ENCODE measurements at regions not wholly inside any gene's neighbourhood (a gene's known extent, or its start where the extent isn't known, plus 50 kb on each side); places are given as distances from the start of the nearest gene placed in this dataset.

DNA sequence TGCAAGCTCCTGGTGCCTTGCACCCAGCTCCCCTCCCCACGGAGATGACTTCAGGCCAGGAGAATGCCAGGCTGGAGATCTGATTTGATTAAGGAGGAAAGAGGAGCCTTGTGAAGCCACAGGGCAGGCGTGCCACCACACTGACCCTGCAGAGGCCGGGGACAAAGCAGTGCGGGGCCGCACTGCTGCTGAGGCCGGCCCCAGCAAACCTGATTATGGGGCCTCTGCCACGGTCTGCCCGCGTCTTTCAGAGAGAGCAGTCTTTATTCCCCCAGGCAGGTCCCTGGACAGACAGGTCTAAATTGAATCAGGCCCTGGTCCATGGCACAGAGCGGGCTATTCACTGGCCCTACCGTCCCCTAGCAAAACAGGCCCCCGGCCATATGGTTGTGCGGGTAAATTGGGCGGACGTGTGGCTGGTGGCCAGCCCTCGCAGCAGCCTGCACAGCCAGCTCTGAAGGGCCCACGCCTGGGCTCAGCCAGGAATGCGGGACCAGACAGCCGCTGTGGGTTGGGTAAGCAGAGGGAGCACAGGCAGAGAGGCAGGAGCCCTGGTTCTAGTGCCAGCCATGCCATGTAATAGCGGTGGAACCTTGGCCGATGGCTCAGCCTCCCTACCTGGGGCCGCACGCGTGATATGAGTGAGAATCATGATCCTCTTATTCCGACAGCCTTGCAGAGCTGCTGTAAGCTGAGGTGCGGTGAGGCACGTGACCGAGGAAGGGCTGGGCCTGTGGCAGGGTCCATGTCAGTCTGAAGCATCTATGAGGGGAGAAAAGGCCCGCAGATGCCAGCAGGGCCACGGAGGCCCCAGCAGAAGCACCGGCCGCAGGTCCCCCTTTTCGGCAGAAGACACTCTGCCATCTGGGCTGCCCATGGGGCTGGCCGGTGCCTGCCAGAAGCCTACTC is 97.3 kb upstream of the MYCN start:
- DNase-seq (ENCODE audit: low read depth), result no peak

DNA sequence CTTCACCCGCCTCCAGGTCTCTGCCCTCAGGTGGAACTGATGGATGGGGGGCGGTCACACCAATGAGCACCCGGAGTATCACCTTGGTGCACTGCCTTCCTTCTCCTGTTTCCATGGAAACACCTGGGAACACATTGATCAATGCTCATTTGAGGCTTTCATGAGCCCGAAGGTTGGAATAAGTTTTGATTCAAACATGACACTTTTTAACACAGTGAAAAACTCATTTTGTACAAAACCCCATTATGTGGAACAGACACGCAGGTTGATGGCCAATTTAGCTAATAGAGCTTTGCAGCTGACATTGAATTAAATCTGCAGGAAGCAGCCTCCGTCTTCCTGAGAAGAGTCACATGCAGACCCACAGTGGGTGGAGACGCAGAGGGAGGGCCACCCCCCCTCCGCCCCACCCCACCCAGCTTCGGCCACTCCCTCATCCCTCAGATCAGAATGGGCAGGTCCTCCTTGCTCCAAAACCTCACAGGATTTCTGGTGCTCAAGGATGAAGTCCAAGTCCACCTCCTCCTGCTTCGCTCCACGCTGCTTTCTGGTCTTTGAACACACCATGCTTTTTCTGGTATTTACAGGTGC is 96.0 kb upstream of the MYCN start:
- DNase-seq (ENCODE audit: low read depth), result no peak

DNA sequence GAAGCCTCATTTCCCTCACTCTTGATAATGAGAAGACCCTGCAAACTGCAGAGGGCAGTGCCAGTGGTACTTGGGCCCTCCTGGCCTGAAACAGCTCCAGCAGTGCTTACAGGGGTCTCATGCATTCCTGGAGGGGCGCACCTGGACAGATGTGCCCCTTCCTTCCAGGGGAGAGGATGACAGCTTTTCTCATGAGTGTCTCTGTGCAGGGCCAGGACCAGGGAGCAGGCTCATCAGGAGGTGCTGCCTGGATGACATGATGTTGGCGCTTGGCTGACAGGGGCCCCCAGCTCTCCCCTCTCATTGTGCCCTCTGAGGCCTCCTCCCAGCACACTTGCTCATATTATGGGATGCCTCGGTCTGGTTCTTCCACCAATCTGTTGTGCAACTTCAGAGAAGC is 95.1 kb upstream of the MYCN start:
- no peak for DNase-seq (ENCODE audit: low read depth)

DNA sequence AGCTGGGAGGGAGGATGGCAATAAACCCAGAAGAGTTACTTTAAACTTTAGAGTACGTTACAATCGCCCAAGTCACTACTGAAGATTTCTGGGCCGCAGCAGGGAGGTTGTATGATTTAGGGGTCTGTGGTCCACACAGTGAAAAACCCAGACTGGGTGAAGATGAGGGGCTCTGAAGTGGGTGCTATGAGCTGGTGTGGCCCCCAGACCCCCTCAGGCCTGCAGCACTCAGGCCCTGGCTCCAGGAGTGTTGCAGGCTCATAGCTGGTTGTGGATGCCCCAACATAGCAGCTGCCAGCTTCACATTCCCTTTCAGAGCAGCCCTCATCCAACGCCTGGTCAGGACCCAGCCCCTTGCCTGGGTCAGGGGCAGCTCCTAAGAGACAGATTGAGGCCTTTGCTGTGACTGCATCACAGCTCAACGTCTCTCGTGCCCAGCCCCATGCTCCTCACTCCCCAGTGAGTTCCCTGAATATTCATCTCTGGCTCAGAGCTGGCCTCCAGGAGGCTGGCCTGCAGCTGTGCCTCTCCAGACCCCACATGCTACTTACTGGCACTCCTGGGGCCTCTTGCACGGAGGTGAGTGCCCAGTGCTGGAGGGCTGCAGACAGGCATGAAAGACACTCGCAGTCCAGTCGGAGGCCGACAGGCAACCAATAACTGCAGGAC is 94.5 kb upstream of the MYCN start:
- DNase-seq (ENCODE audit: low read depth), result no peak

DNA sequence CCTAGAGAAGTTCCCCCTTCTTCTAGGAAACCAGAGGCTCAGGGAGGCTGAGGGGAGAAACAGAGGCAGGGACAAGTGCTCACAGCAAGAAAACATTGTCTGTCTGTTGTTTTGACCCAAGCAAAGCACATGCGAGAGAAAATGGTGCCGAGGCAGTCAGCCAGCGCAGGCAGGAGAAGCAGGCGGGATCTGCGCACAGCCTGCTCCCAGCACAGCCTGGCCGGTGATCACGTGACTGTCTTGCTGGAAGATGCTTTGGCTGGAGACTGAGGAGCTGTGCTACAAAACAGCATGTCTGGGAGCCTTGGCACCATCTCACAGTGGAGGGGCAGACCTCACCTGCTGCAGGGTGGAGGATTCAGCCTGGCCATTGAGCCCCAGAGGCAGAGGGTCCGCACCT is 93.7 kb upstream of the MYCN start:
- DNase-seq (ENCODE audit: low read depth), result no peak

DNA sequence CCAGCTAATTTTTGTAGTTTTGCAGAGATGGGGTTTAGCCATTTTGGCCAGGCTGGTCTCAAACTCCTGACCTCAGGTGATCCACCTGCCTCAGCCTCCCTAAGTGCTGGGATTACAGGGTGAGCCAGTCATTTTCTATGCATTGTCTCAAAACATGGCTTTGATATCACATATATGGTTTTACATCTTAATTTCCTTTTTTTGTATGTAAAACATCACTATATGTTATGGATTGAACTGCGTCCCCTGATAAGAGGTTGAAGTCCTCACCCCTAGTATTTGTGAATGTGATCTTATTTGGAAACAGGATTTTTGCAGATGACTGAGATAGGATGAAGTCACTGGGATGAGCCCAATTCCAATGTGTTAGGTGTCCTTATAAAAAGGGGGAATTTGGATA is 89.8 kb upstream of the MYCN start:
- no peak for DNase-seq (ENCODE audit: low read depth)

DNA sequence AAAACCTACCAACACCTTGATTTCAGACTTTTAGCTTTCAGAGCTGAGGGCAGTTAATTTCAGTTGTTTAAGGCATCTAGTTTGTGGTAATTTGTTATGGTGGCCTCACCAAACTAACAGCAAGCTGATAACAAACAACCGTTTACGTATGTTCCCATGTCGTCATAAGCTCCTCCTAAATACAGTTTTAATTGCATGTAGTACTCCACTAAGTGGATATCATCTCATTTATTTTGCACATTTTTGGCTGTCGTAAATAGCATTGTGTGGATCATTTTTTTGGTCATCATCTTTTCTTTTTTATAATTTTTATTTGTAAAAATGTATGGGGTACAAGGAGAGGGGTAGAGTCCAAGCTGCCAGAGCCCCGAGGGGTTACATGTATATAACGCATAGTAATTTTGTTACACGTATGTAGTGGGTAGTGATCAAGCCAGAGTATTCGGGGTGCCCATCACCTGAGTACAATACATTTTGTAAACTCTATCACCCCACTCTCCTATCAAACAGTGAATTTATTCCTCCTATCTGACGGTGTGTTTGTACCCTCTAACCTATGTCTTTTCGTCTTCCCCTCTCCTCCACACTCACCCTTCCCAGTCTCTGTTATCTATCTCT is 89.2 kb upstream of the MYCN start:
- no peak for DNase-seq (ENCODE audit: low read depth)

DNA sequence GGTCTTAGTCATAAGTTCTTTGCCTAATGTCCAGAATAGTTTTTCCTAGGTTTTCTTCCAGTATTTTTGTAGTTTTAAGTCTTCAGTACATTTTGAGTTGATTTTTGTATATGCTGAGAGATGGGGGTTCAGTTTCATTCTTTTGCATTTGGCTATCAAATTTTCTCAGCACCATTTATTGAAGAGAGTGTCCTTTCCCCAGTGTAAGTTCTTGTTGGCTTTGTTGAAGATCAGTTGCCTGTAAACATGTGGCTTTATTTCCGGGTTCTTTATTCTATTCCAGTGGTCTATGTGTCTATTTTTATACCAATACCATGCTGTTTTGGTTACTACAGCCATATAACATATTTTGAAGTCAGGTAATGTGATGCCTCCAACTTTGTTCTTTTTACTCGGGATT is 87.5 kb upstream of the MYCN start:
- DNase-seq (ENCODE audit: low read depth), result no peak

DNA sequence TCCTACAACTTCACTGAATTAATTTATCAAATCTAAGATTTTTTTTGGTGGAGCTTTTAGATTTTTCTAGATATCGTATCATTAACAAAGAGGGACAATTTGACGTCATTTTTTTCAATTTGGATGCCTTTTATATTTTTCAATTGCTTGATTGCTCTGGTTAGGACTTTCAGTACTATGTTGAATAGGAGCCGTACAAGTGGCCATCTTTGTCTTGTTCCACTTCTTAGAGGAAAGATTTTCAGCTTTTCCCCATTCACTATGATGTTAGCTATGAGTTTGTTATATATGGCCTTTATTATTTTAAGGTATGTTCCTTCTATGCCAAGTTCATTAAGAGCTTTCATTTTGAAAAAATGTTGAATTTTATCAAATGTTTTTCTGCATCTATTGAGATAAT is 86.4 kb upstream of the MYCN start:
- DNase-seq (ENCODE audit: low read depth), result no peak

DNA sequence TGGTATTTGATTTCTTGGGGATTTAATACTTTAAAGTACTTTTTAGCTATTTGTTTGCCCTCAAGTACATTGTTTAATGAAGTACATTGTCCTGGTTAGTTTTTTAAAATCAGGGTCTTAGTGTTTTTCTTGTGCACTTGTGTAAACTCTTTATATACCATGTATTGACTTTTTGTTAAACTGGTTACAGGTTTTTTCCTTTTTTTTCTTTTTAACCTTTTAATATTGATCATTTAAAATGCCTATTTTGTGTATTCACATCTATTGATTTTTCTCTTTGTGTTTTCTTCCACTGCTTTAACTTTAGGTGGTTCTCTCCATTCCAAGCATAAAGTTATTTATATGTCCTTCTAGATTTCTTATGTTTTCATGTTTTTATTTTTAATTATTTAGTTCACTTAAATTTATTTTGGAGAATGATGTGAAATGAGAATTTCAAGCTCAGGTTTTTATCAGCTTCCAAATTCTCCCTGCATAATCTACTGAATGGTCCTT is 84.5 kb upstream of the MYCN start:
- no peak for DNase-seq (ENCODE audit: low read depth)

DNA sequence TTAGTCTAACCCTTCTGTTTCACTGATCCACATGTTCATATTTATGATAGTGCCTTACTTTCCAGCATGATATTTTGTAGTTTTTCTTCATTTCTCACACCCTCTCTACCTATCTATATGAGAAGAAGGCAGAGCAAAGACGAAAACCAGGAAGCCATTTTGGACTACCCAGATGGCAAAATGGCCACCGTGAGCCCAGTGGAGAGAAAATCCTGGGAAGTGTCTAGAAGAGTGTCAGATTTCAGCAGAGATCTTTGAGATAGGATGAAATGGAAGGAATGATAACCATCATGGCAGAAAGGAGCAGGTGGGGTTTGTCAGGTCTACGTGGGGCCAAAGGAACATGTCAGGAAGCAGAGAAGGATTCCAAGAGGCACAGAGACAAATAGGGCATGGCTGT is 84.0 kb upstream of the MYCN start:
- no peak for DNase-seq (ENCODE audit: low read depth)

DNA sequence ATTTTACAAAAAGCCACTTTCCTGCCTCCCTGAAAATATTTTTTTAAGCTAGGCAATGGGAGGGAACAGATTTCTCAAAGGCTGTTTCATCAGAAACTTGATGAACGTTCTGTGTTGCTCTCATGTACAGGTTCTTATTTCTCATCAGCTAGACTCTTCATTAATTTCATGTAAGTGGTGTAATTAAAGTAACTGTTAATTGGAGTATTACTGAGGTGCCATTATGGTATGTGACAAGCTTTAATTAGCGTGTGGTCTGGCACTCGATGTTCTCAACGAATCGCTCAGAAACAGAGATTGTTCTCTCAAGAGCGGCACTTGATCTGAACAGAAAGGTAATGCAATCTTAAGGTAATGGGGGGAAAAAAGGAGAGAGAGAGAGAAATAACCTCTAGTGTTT is 81.9 kb upstream of the MYCN start:
- no peak for DNase-seq (ENCODE audit: low read depth)

DNA sequence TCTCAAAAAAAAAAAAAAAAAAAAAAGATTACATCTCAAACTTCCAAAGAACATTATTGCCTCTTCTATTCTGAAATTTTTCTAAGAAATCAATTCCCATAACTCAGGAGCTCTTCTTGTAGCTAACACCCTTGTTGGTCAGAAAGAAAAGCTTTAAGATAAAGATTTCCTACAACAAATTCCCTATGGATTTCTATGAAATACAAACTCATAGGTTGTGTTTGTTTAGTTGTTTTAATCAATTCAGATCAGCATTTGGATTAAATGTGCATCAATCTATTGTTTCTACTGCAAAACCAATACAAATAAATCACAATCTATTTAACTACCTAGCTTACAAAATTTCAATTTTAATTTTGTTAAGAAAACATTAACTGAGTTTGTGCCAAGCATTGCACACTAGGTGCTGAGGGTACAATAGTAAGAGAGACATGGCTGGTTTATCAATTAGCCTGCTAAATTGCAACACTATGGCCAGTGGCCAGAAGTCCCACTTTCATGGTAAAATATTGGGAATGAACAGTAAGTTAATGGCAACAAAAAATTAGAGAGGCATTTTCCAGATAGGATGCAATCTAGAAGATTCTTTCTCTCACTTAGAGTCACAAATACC is 80.2 kb upstream of the MYCN start:
- DNase-seq (ENCODE audit: low read depth), result no peak

DNA sequence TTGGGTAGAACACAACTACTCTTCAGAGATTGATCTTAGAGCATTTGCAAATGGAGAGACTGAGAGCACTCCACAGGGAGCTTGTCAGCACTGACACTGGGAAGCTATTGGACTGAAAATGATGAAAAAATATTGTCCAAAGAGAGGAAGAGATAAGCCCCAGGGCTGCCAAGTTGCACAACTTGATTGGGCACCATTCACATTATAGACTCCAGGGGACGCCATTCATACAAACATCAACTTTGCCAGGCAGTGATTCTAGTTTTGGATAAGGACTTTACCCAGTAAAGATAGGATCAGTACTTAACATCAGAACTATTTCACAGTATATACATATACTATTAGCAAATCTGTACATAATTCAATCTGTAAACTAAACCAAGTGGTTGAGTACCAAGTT is 79.6 kb upstream of the MYCN start:
- DNase-seq (ENCODE audit: low read depth), result no peak

DNA sequence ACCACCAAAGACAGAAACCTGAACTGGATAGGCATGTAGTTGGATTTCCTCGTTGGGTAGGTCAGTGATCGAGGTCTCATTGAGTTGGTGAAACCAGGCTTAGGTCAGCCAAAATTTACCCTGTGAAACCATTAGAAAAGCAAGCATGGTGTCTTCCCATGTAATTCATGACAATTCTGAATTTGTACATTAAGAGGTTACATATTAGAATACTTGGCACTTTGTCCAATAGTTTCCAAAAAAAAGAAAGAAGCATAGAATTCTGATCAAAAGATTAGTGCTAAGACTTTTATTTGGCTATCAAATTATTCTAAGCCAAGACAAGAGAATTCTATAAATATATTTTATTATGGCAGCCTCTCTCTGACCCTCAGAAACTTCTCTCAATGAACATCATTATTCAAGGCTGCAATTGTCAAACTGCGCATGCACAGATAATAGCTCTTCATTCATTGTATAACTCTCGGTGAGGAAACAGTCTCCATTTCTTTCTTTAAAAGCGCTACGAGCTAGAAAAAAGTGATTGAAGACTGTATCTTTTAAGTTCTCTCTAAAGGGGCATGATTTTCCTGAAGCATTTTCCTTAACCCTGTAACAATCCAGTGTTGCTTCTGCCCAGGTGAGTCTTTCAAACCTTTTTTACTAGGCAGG is 79.1 kb upstream of the MYCN start:
- DNase-seq (ENCODE audit: low read depth), result no peak

DNA sequence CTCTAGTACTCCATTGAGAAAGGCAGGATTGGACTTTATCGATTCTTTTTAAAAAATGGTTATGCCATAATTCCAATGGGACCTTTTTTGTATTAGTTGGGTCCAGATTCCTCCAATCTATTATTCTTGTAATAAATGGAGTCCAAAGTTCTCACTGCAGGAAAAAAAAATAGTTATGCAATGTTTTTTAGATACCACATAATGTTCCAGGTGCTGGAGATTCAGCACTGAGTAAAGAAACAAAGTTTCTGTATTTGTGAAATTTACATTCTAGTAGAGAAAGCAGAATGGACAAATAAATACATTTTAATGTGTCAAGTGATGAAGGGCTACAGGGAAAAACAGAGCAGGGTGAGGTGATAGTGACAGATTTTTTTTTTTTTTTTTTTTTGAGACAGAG is 78.5 kb upstream of the MYCN start:
- no peak for DNase-seq (ENCODE audit: low read depth)

DNA sequence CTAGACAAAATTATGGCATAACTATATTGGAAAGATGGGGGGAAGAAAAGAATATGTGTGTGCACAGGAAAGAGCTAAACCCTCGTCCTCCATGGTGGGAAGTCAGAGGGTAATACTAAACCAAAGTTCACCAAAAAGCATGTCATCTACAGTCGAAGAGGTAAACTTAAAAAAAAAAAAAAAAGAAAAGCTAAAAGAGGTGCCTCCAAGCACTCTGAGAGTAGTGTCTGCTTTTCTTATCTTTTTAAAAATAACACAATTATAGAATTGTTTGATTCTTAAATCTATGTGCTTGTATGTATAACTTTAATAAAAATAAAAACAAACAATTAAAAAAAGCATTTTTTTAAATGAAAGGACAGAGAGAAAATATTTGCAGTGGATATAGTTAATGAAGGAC is 77.3 kb upstream of the MYCN start:
- DNase-seq (ENCODE audit: low read depth), result no peak

DNA sequence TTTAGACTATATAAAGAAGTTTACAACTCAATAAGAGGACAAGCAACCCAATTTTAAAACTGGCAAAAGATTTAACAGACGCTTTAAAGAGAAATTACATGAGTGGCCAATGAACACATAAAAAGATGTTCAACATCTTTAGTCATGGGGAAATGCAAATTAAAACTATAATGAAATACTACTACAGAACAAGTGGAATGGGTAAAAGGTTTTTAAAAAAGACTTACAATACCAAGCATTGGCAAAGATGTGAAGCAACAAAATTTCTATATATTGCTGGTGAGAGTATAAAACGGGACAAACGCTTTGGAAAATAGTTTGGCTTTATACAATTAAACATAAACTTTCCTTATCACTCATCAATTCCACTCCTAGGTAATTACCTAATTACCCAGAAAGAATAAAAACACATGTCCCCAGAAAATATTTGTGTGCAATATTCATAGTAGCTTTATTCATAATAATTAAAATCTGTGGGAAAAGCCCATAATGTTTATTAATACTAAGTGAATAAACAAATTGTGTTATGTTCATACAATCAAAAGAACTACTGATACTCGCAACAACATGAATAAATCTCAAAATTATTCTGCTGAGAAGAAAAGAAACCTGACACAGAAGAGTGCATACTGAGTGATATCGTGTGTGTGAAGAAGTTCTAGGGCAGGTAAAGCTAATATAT is 76.7 kb upstream of the MYCN start:
- no peak for DNase-seq (ENCODE audit: low read depth)

DNA sequence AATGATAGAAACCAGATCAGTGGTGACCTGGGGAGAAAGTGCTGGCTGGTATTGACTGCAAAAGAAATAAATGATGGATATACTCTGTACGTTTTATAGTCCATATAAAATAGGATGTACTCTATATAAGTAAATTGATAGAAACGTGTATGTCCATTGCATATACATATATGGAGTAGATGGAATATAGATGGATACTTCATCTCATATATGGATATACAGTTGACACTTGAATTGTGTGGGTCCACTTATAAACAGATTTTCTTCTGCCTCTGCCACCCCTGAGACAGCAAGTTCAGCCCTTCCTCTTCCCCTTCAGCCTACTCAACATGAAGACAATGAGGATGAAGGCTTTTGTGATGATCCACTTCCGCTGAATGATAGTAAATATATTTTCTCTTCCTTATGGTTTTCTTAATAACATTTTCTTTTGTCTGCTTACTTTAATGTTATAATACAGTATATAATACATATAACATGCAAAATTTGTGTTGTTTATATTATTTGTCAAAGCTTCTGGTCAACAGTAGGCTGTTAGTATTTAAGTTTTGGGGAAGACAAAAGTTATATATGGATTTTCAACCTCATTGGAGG is 76.1 kb upstream of the MYCN start:
- DNase-seq (ENCODE audit: low read depth), result no peak

DNA sequence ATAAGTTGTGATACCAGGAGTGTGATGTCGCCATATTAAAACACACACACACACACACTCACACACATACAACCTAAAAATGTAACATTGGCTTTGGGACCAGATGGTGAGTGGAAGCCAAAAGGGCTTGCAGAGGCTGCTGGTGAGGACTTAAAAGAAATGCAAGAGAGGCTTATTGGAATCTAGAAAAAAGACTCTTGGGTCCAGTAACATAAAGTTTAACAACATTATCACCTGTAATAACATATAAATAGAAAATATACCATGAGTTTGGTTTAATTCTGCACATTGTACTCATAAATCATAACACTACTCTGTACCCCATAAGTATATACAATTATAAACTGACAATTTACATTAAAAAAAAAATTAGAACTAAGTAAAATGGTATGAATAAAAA is 74.4 kb upstream of the MYCN start:
- no peak for DNase-seq (ENCODE audit: low read depth)

All from ELR (cell line).